A549 (cell line): ENCODE measurements at regions not wholly inside any gene's neighbourhood (a gene's known extent, or its start where the extent isn't known, plus 50 kb on each side); places are given as distances from the start of the nearest gene placed in this dataset.

Source experiments
- ATAC-seq, 2 experiments: fragments of 200-7000 bp in 1 of 2; fragments of >200 bp in 1 of 2; cut with Nextera tagmentation in 1 of 2; cut with Tn5 transposase in 1 of 2; 3 replicates each; pipeline versions ENCODE4 v1.8.0 to v1.9.1; 2018 to 2020; ENCODE audit warnings: mild to moderate bottlenecking in 1 of 2, moderate library complexity in 1 of 2
- CTCF ChIA-PET: fragments of 300-600 bp; sonication (Branson Sonifier 250); formaldehyde crosslinking; extraction: SDS; loops from one replicate; lab custom pipeline; 2021; ENCODE audit warnings: antibody characterized with exemption, inconsistent platforms; lab: Yijun Ruan, JAX
- POLR2A ChIA-PET: fragments of 350-600 bp; formaldehyde crosslinking; extraction: SDS; loops from one replicate; lab custom pipeline; 2021; ENCODE audit warnings: antibody characterized with exemption, inconsistent platforms; lab: Yijun Ruan, JAX
- DNase-seq, 2 experiments: peaks; one replicate each; pipeline versions ENCODE4 v3.0.0 to v3.0.0-alpha.2; 2011 to 2016; ENCODE audit warnings: low read depth in 1 of 2, low spot score in 1 of 2
- FAIRE-seq: peaks from 2 replicates; lab custom pipeline; 2011; peaks lifted over from hg19 to GRCh38; lab: Jason Lieb, UNC
- H3K27ac ChIP-seq, 2 experiments: fragments of >200 bp; sonication (Bioruptor Twin); formaldehyde crosslinking; 3 replicates each; pipeline ENCODE4 v1.5.1; 2016 to 2017
- H3K4me1 ChIP-seq: fragments of >200 bp; sonication (Bioruptor Twin); formaldehyde crosslinking; 3 replicates; pipeline ENCODE4 v1.6.1; 2016
- H3K4me2 ChIP-seq: fragments of >200 bp; sonication (Bioruptor Twin); formaldehyde crosslinking; 3 replicates; pipeline ENCODE4 v1.6.1; 2016
- H3K4me3 ChIP-seq: fragments of >200 bp; sonication (Bioruptor Twin); formaldehyde crosslinking; 3 replicates; pipeline ENCODE4 v1.5.1; 2016
- H3K9me3 ChIP-seq: fragments of >200 bp; sonication (Bioruptor Twin); formaldehyde crosslinking; 3 replicates; pipeline ENCODE4 v1.6.1; 2016
- ATOH8 ChIP-seq: fragments of 250-450 bp; sonication (Bioruptor Pico); IDR thresholded peaks from 2 replicates; pipeline ENCODE4 v1.5.0; 2020; ENCODE audit warnings: low read depth, mild to moderate bottlenecking, moderate library complexity
- CBX2 ChIP-seq: fragments of 200-600 bp; sonication (generic); IDR thresholded peaks from 2 replicates; pipeline ENCODE4 v1.6.1; 2016; ENCODE audit warnings: low read depth, mild to moderate bottlenecking, borderline replicate concordance
- CBX8 ChIP-seq: fragments of 200-600 bp; sonication (generic); IDR thresholded peaks from 2 replicates; pipeline ENCODE4 v1.6.1; 2016
- EHF ChIP-seq: fragments of 250-450 bp; sonication (Bioruptor Pico); IDR thresholded peaks from 2 replicates; pipeline ENCODE4 v1.5.0; 2020; ENCODE audit warnings: mild to moderate bottlenecking
- EP300 ChIP-seq, 2 experiments: fragments of >200 bp; sonication (Bioruptor Twin); formaldehyde crosslinking; IDR thresholded peaks; 2 replicates in 1 of 2; 3 replicates in 1 of 2; pipeline ENCODE4 v1.6.1; 2016 to 2017
- ESRRA ChIP-seq: fragments of 150-350 bp; IDR thresholded peaks from 2 replicates; pipeline ENCODE4 v1.6.1; 2014; ENCODE audit warnings: mild to moderate bottlenecking, low read length, borderline replicate concordance
- HDAC2 ChIP-seq: fragments of 200-600 bp; sonication (generic); IDR thresholded peaks from 2 replicates; pipeline ENCODE4 v1.6.1; 2016
- JUN ChIP-seq, 2 experiments: fragments of >200 bp; sonication (Bioruptor Twin); formaldehyde crosslinking; IDR thresholded peaks; 2 replicates in 1 of 2; 3 replicates in 1 of 2; pipeline ENCODE4 v1.6.1; 2016 to 2017
- MYC ChIP-seq: IDR thresholded peaks from 2 replicates; pipeline ENCODE4 v1.6.1; 2012; ENCODE audit warnings: mild to moderate bottlenecking, inconsistent platforms, low read length, improper control_type of control experiment, borderline replicate concordance
- NFE2L2 ChIP-seq: fragments of 150-350 bp; conservative IDR thresholded peaks from 2 replicates; pipeline ENCODE4 v1.6.1; 2014; ENCODE audit warnings: low read length
- PBX3 ChIP-seq: IDR thresholded peaks from 2 replicates; pipeline ENCODE4 v1.6.1; 2012
- SMC3 ChIP-seq: fragments of >200 bp; sonication (Bioruptor Twin); formaldehyde crosslinking; IDR thresholded peaks from 3 replicates; pipeline ENCODE4 v1.6.1; 2018; ENCODE audit warnings: inconsistent platforms
- TFCP2L1 ChIP-seq: fragments of 250-450 bp; sonication (Bioruptor Pico); IDR thresholded peaks from 2 replicates; pipeline ENCODE4 v1.5.0; 2021; ENCODE audit warnings: mild to moderate bottlenecking
- ZNF302 ChIP-seq: fragments of 250-450 bp; sonication (Bioruptor Pico); IDR thresholded peaks from 2 replicates; pipeline ENCODE4 v1.9.0; 2021; ENCODE audit warnings: inconsistent platforms, mild to moderate bottlenecking, moderate library complexity
- WGBS: methylation state at CpG from one replicate; pipeline ENCODE4 v1.1.6; 2017; ENCODE audit errors: missing lambda C conversion rate; 5-methylcytosine and 5-hydroxymethylcytosine counted together
- TF ChIP-seq, protein P1 (sequence below): fragments of 450-650 bp; IDR thresholded peaks from 2 replicates; pipeline ENCODE4 v1.6.1; 2014; ENCODE audit warnings: antibody characterized with exemption
- TF ChIP-seq, protein P2 (sequence below): IDR thresholded peaks from 2 replicates; pipeline ENCODE4 v1.6.1; 2012

DNA sequence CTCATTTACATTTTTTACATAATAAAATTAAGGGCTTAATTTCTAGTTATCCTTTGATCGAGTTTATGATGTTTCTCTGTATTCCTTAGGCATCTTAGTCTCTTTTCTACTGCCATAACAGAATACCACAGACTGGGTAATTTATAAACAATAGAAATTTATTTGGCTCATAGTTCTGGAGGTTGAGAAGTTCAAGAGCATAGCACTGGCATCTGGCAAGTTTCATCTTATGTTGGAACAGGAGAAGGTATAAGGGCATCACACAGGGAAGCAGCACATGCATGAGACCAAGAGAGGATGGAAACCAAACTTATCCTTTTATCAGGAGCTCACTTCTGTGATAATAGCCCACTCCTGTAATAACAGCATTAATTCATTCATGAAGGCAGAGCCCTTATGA lies 284.9 kb upstream of the COX7C start:
- ChIA-PET CTCF (no interaction called here), POLR2A (no interaction called here)
- DNase-seq (no peak), ATAC-seq (no peak), FAIRE-seq (no peak)
- H3K4me1 ChIP-seq, result no peaks in the 10 kb centered on the region
- H3K27ac ChIP-seq, result no peak overlapping the region
- TF ChIP-seq, protein P1, sequence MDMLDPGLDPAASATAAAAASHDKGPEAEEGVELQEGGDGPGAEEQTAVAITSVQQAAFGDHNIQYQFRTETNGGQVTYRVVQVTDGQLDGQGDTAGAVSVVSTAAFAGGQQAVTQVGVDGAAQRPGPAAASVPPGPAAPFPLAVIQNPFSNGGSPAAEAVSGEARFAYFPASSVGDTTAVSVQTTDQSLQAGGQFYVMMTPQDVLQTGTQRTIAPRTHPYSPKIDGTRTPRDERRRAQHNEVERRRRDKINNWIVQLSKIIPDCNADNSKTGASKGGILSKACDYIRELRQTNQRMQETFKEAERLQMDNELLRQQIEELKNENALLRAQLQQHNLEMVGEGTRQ, result no peak
- TF ChIP-seq HDAC2 (no peak), ATOH8 (CRISPR knock-in tag) (no peak)
- no peak overlapping the region for H3K4me3 ChIP-seq
- no peaks in the 10 kb centered on the region for H3K9me3 ChIP-seq
- 33% methylated on average over 1 of the region's 1 CpG for WGBS
- H3K4me2 ChIP-seq, result no peak overlapping the region

GRCh38 chr5:86337667-86338460 lies 279.9 kb upstream of the COX7C start:
- no peak overlapping the region for H3K4me2 ChIP-seq
- no peaks in the 10 kb centered on the region for H3K9me3 ChIP-seq
- H3K4me1 ChIP-seq, result no peaks in the 10 kb centered on the region
- H3K27ac ChIP-seq, result no peak overlapping the region
- POLR2A ChIA-PET, result no interaction called here
- ATAC-seq, result no peak
- TF ChIP-seq ZNF302 (CRISPR knock-in tag), result no peak
- FAIRE-seq, result no peak
- no peak for DNase-seq
- H3K4me3 ChIP-seq, result no peak overlapping the region
- CTCF ChIA-PET, result no interaction called here
- WGBS, result 60% methylated on average over 6 of the region's 10 CpGs

DNA sequence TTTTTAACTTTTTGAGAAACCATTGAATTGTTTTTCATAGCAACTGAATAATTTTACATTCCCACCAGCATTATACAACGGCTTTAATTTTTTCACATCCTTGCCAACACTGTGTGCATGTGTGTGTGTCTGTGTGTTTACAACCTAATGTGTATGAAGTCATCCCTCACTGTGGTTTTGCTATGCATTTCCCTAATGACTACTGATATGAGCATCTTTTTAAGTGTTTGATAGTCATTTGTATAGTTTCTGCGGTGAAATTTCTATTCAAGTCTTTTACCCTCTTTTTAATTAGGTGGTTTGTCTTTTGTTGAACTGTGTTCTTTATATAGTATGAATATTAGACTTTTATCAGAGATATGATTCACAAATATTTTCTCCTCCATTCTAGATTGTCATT lies 263.1 kb upstream of the COX7C start:
- no peaks in the 10 kb centered on the region for H3K9me3 ChIP-seq
- CTCF ChIA-PET, result no interaction called here
- H3K4me3 ChIP-seq, result no peak overlapping the region
- POLR2A ChIA-PET, result no interaction called here
- FAIRE-seq, result no peak
- H3K4me1 ChIP-seq, result no peaks in the 10 kb centered on the region
- no peak for ATAC-seq
- H3K27ac ChIP-seq, result no peak overlapping the region
- DNase-seq, result no peak
- H3K4me2 ChIP-seq, result no peak overlapping the region
- 36% methylated on average over 2 of the region's 2 CpGs for WGBS
- TF ChIP-seq MYC, result no peak
- no peak for TF ChIP-seq EHF (CRISPR knock-in tag)
- TF ChIP-seq TFCP2L1 (CRISPR knock-in tag), result no peak
- no peak for TF ChIP-seq CBX8
- TF ChIP-seq, protein P1, result no peak
- TF ChIP-seq EP300 (IDR thresholded peaks at IDR 0.05), result no peak
- TF ChIP-seq ESRRA, result no peak
- TF ChIP-seq, protein P2, sequence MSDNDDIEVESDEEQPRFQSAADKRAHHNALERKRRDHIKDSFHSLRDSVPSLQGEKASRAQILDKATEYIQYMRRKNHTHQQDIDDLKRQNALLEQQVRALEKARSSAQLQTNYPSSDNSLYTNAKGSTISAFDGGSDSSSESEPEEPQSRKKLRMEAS, result no peak
- TF ChIP-seq ZNF302 (CRISPR knock-in tag), result no peak
- no peak for TF ChIP-seq SMC3
- TF ChIP-seq JUN (IDR thresholded peaks at IDR 0.05), result no peak
- no peak for TF ChIP-seq PBX3
- TF ChIP-seq CBX2, result no peak

DNA sequence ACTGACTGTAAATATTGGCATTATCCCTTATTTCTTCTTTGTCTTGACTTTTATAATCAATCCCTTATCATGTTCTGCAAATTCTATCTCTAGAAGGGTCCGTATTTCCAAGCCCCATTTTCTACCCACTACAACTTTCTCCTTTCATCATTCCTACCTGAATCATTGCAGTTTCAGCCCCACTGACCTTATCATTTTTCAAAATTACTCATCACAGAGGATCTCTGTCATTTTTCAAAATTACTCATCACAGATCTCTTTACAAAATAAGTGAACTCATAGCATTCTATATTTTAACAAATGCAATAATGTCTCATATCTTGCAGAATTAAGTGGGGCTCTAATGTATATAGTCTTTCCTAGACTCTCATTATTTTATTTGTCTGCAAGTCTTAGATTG lies 256.9 kb upstream of the COX7C start:
- no peak overlapping the region for H3K4me2 ChIP-seq
- H3K27ac ChIP-seq, result no peak overlapping the region
- TF ChIP-seq JUN (IDR thresholded peaks at IDR 0.05) (no peak), NFE2L2 (no peak)
- 21% methylated on average over 1 of the region's 1 CpG for WGBS
- H3K9me3 ChIP-seq, result no peaks in the 10 kb centered on the region
- DNase-seq (no peak), ATAC-seq (no peak), FAIRE-seq (no peak)
- CTCF ChIA-PET, result no interaction called here
- POLR2A ChIA-PET, result no interaction called here
- no peaks in the 10 kb centered on the region for H3K4me1 ChIP-seq
- no peak overlapping the region for H3K4me3 ChIP-seq
